Medulla oblongata (tissue), 1 donor: ENCODE measurements at regions not wholly inside any gene's neighbourhood (a gene's known extent, or its start where the extent isn't known, plus 50 kb on each side); places are given as distances from the start of the nearest gene placed in this dataset.
"Not testable (repeated sequence)": the region's sequence is repeated elsewhere in the genome, so short reads cannot be mapped to it uniquely, and the experiment has no call there.

Source experiments
- DNase-seq: peaks from one replicate; pipeline ENCODE4 v3.0.0-alpha.2; 2015; ENCODE audit errors: extremely low spot score

DNA sequence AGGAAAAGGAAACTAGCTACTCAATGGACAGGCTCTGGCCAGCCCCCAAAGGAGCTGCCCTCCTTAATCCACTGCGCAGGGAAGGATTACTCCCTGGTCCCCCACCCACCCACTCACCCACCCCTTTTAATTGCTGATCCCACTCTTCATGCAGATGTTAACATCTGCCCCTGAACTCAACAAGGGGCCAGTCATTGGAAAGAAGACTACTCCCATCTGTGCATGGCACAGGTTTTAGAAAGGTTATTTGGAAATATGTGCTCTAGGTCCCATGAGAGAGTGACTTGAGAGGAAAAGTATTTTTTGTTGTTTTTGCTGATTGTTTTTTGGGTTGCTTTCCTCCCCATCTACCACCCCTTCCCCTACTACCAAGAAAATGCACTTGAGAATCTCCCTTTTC, 94.4 kb upstream of the FGGY start:
- no peak for DNase-seq

DNA sequence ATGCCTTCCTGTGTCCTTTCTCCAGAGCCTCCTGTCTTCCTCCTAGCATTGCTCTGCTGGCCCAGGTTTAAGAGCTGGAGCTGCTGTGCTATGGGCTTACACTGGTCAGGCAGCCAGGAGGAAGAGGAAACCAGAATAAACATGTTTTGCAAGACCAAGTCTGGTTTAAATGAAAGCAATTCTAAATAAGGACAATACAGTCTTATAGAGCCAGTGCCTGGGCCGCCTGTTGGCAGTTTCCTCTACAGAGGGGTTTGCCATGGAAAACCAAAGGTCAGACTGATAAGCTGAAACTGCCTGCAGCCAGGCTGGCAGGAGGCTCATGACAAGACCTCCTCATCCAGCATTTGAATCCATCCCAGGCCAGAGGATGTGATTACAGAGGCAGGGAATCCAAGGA, 92.9 kb upstream of the FGGY start:
- DNase-seq, result peak; percentile 58

DNA sequence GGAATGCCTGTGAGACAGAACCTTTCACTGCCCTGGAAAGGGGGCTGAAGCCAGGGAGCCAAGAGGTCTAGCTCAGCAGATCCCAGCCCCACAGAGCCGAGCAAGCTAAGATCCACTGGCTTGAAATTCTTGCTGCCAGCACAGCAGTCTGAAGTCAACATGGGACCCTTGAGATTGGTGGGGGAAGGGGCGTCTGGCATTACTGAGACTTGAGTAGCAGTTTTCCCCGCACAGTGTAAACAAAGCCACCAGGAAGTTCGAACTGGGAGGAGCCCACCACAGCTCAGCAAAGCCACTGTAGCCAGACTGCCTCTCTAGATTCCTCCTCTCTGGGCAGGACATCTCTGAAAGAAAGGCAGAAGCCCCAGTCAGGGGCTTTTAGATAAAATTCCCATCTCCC, 90.3 kb upstream of the FGGY start:
- DNase-seq, result not testable (repeated sequence)

DNA sequence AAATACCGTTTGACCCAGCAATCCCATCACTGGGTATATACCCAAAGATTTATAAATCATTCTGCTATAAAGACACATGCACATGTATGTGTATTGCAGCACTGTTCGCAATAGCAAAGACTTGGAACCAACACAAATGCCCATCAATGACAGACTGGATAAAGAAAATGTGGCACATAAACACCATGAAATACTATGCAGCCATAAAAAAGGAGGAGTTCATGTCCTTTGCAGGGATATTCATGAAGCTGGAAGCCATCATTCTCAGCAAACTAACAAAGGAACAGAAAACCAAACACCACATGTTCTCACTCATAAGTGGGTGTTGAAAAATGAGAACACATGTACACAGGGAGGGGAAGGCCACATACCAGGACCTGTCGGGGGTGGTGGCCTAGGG, 86.5 kb upstream of the FGGY start:
- DNase-seq, result not testable (repeated sequence)

DNA sequence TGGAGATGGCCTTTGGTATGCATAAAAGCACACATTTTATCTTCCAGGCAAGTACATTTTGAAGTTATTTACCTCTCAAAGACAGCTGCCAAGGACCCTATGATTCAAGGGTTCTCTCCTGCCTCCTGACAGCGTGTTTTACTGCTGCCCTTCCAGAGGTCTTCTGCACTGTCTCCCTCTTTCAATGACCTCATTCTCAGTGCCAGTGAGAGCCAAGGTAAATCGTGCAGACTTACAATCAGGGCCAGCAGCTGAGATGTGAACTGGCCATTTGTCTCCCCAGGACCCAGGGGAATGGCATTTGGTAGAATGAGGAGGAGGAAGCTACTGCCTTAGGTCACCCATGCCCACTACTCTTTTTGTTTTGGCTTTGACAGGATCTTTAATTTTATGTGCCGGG, 84.2 kb upstream of the FGGY start:
- DNase-seq, result no peak

DNA sequence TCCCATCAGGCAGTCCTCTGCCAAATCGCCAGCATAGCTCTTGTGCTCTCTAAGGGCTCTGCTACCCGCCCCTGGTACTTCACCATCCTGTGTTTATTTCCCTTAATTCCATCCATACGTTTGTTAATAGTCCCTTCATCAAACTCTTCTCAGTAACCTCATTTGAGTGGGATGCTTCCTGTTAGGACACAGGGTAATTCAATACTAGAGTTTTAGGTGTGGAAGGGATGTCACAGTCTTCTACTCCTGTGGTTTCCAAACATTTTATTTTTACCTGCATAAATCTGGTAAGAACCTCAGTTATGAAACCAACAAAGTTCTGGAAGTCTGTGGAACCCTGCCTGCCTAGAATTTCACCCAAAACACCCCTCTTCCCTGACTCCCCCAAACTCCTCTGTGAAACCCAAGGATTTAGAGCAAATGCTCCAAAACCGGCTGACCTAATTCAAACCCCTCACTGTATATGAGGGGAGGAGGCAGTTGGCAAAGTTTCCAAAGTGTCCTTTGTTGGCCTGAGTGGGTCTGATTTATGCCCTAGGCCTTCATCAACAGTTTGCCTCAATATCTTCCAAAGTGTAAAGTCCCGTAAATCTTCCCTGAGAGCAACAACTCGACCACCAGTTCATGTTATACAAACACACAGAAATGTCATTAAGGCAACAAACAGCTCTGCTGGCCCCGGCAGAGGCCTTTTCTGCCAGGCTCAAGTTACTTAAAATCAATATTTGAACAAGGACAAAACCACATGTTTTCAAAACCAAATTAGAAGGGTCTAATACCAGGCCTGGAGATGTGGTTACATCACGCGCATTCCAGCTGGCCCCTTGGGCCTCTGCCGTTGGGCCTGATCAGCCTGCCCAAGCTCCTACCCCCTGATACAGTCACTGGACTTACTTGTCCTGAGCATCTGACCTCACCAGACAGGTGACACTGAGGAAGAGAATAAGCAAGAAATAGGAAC, 82.4 kb upstream of the FGGY start:
- DNase-seq, result no peak

DNA sequence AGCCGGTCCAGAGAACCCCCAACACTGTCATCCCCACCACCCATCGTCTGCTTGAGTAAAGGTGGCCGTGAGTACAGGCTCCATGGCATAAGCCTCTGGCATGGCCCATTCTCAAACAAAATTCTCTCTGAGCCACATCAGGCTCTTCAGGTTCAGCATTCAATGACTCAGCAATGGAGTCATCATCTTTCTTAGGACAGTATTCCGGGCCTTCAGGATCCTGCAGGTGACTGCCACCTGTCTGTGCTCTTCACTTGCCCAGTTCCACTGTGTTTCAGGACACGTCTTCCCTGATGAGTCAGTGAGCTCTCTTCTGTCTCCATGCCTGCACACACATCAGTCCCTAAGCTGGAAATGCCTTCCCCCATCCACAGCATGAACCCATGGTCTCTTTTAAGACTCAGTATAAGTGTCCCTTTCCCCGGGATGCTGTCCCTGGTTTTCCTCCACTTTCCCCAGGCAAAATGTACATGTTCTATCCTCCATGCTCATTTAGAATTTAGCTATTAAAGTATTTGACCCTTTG, 81.1 kb upstream of the FGGY start:
- no peak for DNase-seq

DNA sequence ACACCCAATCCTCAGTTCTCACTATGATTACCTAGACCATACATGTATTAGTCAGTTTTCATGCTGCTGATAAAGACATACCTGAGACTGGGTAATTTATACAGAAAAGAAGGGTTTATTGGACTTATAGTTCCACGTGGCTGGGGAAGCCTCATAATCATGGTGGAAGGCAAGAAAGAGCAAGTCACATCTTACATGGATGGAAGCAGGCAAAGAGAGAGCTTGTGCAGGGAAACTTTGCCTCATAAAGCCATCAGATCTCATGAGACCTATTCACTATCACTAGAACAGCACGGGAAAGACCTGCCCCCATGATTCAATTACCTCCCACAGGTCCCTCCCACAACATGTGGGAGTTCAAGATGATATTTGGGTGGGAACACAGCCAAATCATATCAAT, 79.5 kb upstream of the FGGY start:
- not testable (repeated sequence) for DNase-seq

DNA sequence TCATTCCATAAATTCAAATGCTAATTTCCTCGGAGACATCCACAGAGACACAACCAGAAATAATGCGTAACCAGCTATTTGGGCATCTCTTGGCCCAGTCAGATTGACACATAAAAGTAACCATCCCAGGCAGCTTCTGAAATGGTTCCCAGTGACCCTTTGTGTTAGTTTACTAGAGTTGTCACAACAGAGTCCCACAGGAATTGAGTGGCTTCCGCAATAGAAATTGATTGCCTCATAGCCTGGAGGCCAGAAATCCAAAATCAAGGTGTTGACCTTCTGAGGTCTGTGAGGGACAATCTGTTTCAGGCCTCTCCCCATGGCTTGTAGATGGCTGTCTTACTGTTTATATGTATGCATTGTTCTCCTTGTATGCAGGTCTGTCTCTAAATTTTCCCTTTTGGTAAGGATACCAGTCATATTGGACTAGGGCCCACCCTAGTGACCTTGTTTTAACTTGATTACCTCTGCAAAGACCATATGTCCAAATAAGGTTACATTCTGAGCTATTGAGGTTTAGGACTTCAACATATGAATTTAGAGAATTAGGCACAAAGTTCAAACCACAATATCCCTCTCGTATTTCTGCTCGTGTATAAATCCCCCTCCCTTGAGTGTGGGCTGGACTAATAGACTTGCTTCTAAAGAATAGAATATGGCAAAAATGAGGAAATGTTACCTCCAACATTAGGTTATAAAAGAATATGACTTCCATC, 78.2 kb upstream of the FGGY start:
- no peak for DNase-seq

DNA sequence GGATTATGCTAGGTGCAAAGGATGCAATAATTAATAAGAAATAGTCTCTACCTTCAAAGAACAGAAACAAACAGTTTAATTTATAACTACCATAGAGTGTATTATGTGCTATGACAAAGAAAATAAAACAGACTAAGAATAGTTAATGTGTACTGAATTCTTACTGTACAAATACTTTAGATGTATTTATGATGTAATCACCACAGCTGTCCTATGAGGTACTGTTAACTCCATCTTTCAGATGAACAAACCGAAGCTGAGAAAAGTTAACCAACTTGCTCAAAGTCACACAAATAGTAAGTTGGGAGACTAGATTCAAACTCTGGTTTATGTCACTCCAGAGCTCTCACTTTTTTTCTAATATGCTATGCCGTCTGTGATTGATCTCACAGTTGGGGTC, 77.0 kb upstream of the FGGY start:
- DNase-seq, result no peak

DNA sequence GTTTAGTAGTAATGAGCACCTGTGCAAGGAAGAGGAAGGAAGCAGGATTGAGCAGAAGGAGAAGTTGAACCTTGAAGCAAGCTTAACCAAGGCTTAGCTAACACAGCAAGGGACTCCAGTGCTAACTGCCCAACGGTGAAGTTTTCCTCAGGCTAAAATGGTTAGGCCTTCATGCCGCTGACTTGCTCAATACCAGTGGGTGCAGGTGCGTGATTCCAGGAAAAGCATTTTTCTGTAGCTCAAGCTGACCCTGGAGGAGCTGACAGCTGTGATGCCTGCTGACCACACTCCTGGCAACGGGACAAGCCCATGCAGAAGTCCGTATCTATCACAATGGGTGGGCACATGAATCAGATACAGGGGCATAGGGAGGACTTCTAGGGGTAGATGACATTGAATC, 76.5 kb upstream of the FGGY start:
- no peak for DNase-seq

DNA sequence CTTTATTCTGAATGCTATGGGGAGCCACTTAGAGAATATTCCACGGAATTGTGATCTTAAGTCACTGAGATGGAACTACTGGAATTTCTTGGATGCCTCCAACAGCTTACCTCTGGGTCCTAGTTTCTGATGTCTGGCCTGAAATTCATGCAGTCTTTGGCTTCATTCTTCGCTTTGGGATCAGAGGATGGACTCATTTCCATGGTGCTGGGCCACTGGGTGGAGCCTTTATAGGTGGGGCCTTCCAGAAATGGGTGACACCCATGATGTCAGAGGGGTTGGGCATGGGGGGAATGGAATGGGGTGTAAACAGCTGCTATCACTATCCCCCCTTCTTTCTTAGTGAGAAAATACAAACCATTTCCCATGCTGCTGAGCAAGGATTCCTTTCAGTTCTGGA, 73.7 kb upstream of the FGGY start:
- DNase-seq, result no peak

DNA sequence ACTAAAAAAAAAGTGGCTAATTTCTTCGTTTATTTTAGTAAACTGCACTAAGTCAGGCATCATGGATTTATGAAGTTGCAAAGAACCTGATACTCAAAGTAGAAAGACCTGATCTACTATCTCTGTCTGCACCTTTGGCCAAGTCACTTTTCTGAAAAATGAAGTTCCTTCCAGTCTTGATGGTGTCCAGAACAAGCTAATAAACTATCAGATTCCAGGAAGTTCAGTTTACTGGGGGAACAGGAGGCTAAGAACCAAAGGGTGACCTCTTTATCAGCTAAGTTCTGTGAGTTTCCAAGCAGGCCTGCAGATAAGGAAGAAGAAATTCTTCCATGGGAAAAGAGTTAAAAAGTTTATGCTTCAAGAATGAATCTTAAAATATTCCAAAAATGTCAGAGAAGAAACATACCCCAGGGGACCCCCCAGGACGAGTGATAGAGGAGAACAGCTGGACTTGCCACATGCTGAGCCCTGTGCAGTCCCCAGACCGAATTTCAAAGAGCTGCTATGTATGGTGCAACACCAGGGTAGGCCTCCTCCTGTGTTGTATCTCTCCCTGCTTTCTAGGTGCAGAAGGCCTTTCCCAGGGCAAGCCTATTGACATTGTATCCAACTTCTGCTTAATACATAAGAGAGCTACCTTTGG, 72.8 kb upstream of the FGGY start:
- no peak for DNase-seq

DNA sequence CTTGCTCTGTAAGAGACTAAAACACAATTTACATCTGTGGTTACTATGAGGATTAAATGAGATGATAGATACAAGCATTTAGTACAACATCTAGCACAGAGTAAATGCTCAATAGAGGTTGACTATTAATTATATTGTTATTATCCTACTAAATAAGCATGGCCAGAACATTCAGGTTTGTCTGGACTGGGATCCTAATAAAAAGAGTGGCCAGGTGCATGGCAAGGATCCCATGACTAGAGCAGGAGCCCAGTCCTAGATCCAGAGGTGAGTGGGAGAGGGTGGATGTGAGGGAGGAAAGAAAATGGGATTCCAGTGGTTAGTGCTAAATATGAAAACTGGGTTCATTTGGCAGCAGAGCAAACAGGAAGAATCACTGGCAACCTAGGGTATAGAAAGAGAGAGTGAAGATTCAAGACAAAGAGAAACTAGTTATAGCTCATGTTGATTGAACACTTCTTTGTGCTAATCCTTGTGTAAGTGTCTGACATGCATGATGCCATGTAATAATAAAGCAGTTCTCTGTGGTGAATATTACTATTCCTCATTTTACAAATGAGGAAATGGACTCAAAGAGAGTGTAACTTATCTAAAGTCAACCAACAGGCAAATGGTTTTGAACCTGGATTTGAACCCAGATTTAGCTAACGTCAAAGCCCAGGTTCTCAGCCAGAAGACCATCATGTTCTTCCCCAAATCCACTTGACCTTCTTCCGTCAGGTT, 71.1 kb upstream of the FGGY start:
- no peak for DNase-seq

DNA sequence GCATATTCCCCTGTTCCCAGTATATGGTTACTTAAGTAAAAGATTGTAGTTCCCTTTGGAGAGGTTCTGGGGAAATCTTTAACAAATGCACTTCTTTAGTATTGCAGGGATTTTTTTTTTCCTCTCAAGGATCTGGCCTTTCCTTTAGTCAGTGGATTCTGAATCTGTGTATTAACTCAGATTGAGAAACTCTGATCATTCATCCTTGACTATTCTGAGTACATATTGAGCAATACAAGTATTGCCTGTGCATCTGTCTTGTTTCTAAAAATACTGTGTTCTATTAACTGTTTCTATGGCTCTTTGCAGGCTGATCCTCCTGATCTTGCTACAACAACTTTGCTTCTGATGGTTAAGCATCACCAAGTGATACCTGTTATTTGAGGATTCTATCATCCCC, 67.8 kb upstream of the FGGY start:
- DNase-seq, result no peak

DNA sequence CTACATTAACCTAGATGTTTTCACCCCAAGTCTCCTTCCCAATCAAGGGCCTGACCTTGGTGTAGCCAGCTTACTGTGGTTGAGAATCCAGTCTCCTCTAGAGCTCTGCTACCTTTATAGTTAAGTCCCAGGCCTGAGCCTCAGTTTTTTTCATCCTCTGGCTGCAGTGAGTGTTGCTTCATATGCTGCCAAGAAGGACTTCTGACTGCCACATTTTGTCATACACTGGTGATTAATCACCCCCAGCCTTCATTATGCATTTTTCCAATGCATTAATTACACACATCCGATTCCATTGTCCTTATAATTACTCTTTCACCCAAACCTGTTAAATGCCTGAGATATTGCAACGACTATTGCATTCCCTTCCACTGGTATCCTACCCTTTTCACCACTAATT, 66.3 kb upstream of the FGGY start:
- no peak for DNase-seq

DNA sequence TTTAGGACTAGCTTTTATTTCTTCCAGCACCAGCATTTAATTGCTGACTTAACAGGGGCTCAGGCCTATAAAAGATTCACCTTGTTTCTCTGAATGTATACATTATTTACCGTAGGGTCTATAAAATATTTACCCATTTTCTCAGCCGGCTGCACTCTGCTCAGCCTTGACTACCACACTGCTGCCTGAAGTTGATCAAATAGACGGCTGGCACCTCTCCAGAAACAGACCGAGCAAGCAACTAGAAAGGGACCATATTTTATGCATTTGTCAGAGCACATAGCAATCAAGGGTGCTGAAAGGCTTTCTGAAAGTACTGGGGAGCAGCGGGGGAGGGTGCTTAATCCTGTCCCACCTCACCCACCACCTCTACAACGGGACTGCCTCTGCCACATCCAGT, 64.7 kb upstream of the FGGY start:
- DNase-seq, result no peak

DNA sequence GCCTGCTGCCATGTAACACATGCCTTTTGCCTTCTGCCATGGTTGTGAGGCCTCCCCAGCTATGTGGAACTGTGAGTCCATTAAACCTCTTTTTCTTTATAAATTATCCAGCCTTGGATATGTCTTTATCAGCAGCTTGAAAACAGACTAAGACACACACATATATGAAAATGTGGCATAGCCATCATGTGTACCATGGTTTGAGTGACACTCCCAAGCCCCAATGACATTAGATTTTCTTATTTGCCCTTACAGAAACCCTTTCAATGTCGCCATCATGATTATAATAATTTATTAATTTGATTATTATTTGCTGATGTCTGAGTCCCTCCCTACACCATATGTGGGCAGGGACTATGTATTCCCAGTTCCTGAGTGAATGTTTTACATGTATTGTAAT, 63.5 kb upstream of the FGGY start:
- no peak for DNase-seq

DNA sequence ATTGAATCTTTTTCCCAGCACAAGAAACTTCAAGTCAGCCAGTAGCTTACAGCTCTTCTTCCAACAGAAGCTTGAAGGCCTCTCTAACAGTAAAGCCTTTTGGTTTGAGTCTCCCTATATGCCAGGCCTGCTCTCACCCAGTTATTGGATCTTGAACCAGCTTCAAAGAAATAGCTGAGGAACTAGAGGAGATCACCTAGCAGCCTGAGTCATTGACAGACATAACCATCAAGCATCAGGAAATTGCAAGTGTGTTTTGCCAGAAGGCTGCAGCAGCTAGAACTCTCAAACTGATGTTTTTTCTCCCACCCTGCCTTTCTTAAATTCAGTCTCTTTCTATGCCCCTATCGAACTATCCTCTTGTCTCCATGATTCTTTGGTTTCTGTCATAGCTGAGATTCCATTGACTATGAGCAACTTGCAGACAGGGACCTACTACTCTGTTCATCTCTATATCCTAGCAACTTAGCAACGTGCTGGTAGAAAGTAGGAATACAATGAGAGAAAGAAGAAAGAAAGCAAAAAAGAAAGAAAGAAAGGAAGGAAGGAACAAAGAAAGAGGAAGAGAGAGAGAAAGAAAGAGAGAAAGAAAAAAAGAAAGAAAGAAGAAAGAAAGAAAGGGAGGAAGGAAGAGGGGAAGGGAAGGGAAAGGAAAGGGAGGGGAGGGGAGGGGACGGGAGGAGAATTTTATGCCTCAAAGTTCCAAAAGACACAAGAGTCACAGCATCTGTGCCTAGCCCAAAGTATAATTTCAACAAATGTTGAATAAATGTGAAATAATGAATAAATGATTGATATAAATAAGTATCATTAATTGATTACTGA, 60.0 kb upstream of the FGGY start:
- DNase-seq, result peak; percentile 18

DNA sequence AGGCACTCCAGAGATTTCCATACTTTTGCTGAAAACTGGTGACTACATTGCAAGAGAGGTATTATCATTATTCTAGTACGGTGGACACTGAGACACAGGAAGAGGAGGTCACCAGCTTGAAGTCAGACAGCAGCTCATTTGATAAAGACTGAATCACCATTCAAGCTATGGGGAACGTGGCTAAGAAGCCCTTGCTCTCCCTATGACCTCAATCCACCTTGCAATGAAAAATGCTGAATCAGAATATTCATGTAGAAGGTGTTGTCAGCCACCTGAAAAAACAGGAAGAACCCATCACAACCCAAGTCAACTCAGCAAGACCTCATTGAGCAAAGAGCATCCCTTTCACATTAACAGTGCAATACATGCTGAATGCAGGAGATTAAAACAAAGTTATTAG, 59.0 kb upstream of the FGGY start:
- DNase-seq, result no peak
